ENCODE measurements at regions not wholly inside any gene's neighbourhood (a gene's known extent, or its start where the extent isn't known, plus 50 kb on each side); places are given as distances from the start of the nearest gene placed in this dataset.
A peak's percentile ranks its signal among the peaks of the same experiment; 100 is the strongest.
"Not testable (repeated sequence)": the region's sequence is repeated elsewhere in the genome, so short reads cannot be mapped to it uniquely, and the experiment has no call there.

GRCh38 chr3:118803096-118803476 lies 231.6 kb downstream of the IGSF11 start:
- no peak for ATAC-seq
- TF ChIP-seq ZC3H10 (CRISPR knock-in tag; IDR thresholded peaks at IDR 0.05): no peak
- TF ChIP-seq ZFP3 (CRISPR knock-in tag; IDR thresholded peaks at IDR 0.05): no peak
- no peak for TF ChIP-seq TCF4 (CRISPR knock-in tag; IDR thresholded peaks at IDR 0.05; ENCODE audit: borderline replicate concordance)
- no peak for TF ChIP-seq ARNTL (CRISPR knock-in tag; IDR thresholded peaks at IDR 0.05; ENCODE audit: borderline replicate concordance, low read depth)

DNA sequence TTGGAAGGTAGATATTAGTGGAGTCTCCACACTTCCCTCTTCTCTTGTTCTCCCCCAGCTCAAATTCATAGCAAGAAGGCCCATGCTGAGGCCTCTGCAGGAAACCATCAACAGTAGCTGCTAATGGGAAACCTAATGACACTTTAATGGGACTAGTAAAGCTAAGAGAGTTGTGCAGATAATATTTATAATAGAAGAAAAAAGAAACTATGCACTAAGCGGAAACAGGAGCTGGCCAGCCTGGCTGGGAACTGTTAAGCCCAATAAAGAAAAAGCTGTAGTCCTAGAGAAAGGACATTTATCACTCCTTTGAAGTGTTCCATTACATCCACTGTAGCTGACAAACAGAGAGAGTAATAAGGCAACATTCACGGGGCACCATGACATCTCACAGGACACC lies 229.6 kb downstream of the IGSF11 start:
- no peak for ATAC-seq
- no peak for TF ChIP-seq ZNF8 (CRISPR knock-in tag; IDR thresholded peaks at IDR 0.05)
- no peak for TF ChIP-seq GLIS3 (CRISPR knock-in tag; IDR thresholded peaks at IDR 0.05)
- TF ChIP-seq ESRRG (CRISPR knock-in tag; IDR thresholded peaks at IDR 0.05): no peak
- TF ChIP-seq ZNF70 (CRISPR knock-in tag; IDR thresholded peaks at IDR 0.05): no peak
- TF ChIP-seq ZFP30 (CRISPR knock-in tag; IDR thresholded peaks at IDR 0.05): no peak
- TF ChIP-seq ZNF565 (CRISPR knock-in tag; conservative IDR thresholded peaks at IDR 0.05; ENCODE audit: low read depth): no peak
- TF ChIP-seq SNAI2 (CRISPR knock-in tag; IDR thresholded peaks at IDR 0.05): no peak
- TF ChIP-seq BACH2 (CRISPR knock-in tag; IDR thresholded peaks at IDR 0.05; ENCODE audit: borderline replicate concordance): no peak
- no peak for TF ChIP-seq ARNTL (CRISPR knock-in tag; IDR thresholded peaks at IDR 0.05; ENCODE audit: borderline replicate concordance, low read depth)

DNA sequence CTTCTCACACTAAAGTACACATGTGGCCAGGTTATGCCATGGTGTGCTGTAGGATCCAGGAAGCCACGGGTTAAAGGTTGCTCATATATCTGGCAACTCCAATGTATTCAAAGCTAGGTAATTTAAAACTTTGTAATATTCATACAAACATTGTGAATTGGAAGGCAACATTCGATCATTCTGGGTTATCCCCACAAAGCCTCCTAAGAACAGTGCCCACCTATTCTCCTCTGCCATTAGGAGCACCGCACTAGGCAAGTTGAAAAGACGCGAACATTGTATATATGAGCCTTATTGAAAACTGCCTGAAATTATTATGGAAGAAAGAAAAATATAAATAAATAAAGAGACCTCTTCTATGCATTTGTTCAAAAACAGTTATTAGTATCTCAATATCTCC lies 228.2 kb downstream of the IGSF11 start:
- no peak for TF ChIP-seq ZNF70 (CRISPR knock-in tag; IDR thresholded peaks at IDR 0.05)
- no peak for TF ChIP-seq ZFP3 (CRISPR knock-in tag; IDR thresholded peaks at IDR 0.05)
- TF ChIP-seq, protein P1, sequence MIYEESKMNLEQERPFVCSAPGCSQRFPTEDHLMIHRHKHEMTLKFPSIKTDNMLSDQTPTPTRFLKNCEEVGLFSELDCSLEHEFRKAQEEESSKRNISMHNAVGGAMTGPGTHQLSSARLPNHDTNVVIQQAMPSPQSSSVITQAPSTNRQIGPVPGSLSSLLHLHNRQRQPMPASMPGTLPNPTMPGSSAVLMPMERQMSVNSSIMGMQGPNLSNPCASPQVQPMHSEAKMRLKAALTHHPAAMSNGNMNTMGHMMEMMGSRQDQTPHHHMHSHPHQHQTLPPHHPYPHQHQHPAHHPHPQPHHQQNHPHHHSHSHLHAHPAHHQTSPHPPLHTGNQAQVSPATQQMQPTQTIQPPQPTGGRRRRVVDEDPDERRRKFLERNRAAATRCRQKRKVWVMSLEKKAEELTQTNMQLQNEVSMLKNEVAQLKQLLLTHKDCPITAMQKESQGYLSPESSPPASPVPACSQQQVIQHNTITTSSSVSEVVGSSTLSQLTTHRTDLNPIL (CRISPR knock-in tag; IDR thresholded peaks at IDR 0.05; ENCODE audit: low read depth): no peak
- no peak for TF ChIP-seq TSHZ2 (CRISPR knock-in tag; IDR thresholded peaks at IDR 0.05)
- TF ChIP-seq, protein P2, sequence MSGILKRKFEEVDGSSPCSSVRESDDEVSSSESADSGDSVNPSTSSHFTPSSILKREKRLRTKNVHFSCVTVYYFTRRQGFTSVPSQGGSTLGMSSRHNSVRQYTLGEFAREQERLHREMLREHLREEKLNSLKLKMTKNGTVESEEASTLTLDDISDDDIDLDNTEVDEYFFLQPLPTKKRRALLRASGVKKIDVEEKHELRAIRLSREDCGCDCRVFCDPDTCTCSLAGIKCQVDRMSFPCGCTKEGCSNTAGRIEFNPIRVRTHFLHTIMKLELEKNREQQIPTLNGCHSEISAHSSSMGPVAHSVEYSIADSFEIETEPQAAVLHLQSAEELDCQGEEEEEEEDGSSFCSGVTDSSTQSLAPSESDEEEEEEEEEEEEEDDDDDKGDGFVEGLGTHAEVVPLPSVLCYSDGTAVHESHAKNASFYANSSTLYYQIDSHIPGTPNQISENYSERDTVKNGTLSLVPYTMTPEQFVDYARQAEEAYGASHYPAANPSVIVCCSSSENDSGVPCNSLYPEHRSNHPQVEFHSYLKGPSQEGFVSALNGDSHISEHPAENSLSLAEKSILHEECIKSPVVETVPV (CRISPR knock-in tag; IDR thresholded peaks at IDR 0.05): no peak
- TF ChIP-seq TOX (CRISPR knock-in tag; IDR thresholded peaks at IDR 0.05; ENCODE audit: borderline replicate concordance): no peak
- no peak for TF ChIP-seq TCF4 (CRISPR knock-in tag; IDR thresholded peaks at IDR 0.05; ENCODE audit: borderline replicate concordance)
- TF ChIP-seq ISL1 (CRISPR knock-in tag; IDR thresholded peaks at IDR 0.05): no peak
- no peak for TF ChIP-seq ZC3H10 (CRISPR knock-in tag; IDR thresholded peaks at IDR 0.05)
- TF ChIP-seq OSR1 (CRISPR knock-in tag; IDR thresholded peaks at IDR 0.05): no peak
- no peak for TF ChIP-seq SNAI2 (CRISPR knock-in tag; IDR thresholded peaks at IDR 0.05)
- TF ChIP-seq, protein P3, sequence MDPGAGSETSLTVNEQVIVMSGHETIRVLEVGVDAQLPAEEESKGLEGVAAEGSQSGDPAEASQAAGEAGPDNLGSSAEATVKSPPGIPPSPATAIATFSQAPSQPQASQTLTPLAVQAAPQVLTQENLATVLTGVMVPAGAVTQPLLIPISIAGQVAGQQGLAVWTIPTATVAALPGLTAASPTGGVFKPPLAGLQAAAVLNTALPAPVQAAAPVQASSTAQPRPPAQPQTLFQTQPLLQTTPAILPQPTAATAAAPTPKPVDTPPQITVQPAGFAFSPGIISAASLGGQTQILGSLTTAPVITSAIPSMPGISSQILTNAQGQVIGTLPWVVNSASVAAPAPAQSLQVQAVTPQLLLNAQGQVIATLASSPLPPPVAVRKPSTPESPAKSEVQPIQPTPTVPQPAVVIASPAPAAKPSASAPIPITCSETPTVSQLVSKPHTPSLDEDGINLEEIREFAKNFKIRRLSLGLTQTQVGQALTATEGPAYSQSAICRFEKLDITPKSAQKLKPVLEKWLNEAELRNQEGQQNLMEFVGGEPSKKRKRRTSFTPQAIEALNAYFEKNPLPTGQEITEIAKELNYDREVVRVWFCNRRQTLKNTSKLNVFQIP (CRISPR knock-in tag; IDR thresholded peaks at IDR 0.05; ENCODE audit: borderline replicate concordance, low read depth): no peak
- no peak for ATAC-seq

GRCh38 chr3:118807349-118807748 lies 227.3 kb downstream of the IGSF11 start:
- TF ChIP-seq ZNF8 (CRISPR knock-in tag; IDR thresholded peaks at IDR 0.05): peak; percentile 95
- ATAC-seq: not testable (repeated sequence)

- no peak for ATAC-seq
- TF ChIP-seq SNAI2 (CRISPR knock-in tag; IDR thresholded peaks at IDR 0.05): no peak
- TF ChIP-seq ZNF8 (CRISPR knock-in tag; IDR thresholded peaks at IDR 0.05): no peak
- no peak for TF ChIP-seq ARNTL (CRISPR knock-in tag; IDR thresholded peaks at IDR 0.05; ENCODE audit: borderline replicate concordance, low read depth)
- TF ChIP-seq BACH2 (CRISPR knock-in tag; IDR thresholded peaks at IDR 0.05; ENCODE audit: borderline replicate concordance): no peak
- no peak for TF ChIP-seq ZC3H10 (CRISPR knock-in tag; IDR thresholded peaks at IDR 0.05)
- no peak for TF ChIP-seq CSDC2 (CRISPR knock-in tag; IDR thresholded peaks at IDR 0.05)
- TF ChIP-seq, protein P3 (CRISPR knock-in tag; IDR thresholded peaks at IDR 0.05; ENCODE audit: borderline replicate concordance, low read depth): no peak
- TF ChIP-seq RARB (CRISPR knock-in tag; IDR thresholded peaks at IDR 0.05): no peak
- TF ChIP-seq, protein P2 (CRISPR knock-in tag; IDR thresholded peaks at IDR 0.05): no peak
- no peak for TF ChIP-seq PPARA (CRISPR knock-in tag; IDR thresholded peaks at IDR 0.05; ENCODE audit: borderline replicate concordance)
- no peak for TF ChIP-seq ZNF70 (CRISPR knock-in tag; IDR thresholded peaks at IDR 0.05)
- no peak for TF ChIP-seq OSR1 (CRISPR knock-in tag; IDR thresholded peaks at IDR 0.05)
Observed at GRCh38 chr3:118808723-118809122, 225.9 kb downstream of the IGSF11 start.

Data from SK-N-SH treated with all-trans-retinoic acid at 6 μM for 48 hours (cell line).